Sciatic nerve (tissue), 2 donors: ENCODE measurements at regions not wholly inside any gene's neighbourhood (a gene's known extent, or its start where the extent isn't known, plus 50 kb on each side); places are given as distances from the start of the nearest gene placed in this dataset.

Experiments used
- ATAC-seq: fragments of 200-7000 bp; cut with Tn5 transposase; one replicate; pipeline ENCODE4 v1.9.1; 2020; ENCODE audit warnings: mild to moderate bottlenecking, moderate library complexity
- DNase-seq: peaks from one replicate; pipeline ENCODE4 v3.0.0-alpha.2; 2020; ENCODE audit warnings: low spot score
- intact Hi-C: fragments of 100-400 bp; cut with DNase I; formaldehyde crosslinking; loops from one replicate; pipeline ENCODE4 v1.14.2; 2022
- donor health status: DM: no; HTN: no; CAD: no.
- donor health status: DM: no; HTN: no; CAD: no.

DNA sequence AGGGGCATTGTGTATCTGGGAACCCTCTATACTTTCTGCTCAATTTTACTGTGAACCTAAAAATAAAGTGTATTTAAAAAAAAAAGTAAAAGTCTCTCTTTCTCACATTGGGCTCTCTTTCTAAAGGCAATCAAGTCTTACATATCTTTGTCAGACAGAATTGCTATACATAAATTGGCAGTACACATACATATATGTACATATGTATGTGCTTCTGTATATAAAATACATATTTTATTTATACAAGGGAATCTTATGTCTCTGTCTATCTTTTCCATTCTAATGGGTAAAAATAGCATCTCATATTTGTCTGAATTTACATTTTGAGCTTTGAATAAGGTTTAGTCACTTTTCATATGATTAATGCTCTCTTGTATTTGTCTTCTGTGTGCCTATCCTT lies 348.8 kb downstream of the SPATA31D1 start:
- no peak for ATAC-seq
- intact Hi-C loops, result no loop called here
- no peak for DNase-seq

GRCh38 chr9:82342046-82342445 lies 353.5 kb downstream of the SPATA31D1 start:
- intact Hi-C loops, result no loop called here
- ATAC-seq, result no peak
- DNase-seq, result no peak

DNA sequence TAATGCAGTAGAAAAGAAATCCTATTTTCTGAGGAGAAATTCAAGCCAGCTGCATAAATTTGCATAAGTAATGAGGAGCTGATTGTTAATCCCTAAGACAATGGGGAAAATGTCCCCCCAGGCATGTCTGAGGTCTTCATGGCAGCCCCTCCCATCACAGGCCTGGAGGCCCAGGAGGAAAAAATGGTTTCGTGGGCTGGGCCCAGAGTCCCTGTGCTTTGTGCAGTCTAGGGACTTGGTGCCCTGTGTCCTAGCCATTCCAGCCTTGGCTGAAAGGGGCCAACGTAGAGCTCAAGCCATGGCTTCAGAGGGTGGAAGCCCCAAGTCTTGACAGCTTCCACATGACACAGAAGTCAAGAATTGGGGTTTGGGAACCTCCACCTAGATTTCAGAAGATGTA lies 357.5 kb downstream of the SPATA31D1 start:
- DNase-seq, result no peak
- intact Hi-C loops, result no loop called here
- ATAC-seq, result no peak

- intact Hi-C loops, result no loop called here
- ATAC-seq (no peak), DNase-seq (no peak)
These were observed 365.2 kb downstream of the SPATA31D1 start for GRCh38 chr9:82353631-82354278.

DNA sequence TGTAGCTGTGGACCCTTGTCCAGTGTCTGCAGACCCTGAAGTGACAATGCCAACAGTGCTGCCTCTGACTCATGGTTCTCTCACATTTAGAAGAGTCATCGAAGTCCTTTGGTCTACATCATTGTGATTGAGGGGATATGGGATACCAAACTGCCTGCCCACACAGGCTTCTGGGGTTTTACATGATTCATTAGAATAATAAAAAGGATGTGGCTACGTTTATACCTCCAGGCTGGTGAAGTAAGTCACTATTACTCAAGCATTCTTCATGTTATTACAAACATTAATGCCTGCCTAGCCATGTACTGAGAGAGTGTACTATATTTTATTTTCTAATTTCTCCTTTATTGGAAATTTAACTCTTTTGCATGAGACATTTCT lies 365.7 kb downstream of the SPATA31D1 start:
- no peak for DNase-seq

DNA sequence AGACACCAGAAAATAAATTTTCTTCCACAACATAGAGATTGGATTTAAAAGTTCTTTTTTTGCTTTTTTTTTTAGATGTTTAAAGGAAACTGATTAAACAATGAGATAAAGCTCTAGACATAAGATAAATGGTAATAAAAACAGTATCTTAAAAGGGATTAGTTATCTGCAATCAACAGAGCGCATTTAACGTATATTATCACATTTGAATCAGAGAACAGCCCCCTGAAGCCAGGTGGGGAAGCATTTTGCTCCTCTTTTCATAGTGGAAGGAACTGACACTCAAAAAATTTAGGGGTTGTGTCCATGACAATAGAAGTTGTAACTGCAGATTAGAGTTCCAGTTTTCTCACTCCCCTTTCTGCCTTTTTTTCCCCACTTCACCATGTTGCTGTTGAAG lies 367.6 kb downstream of the SPATA31D1 start:
- ATAC-seq (no peak), DNase-seq (no peak)
- intact Hi-C loops, result no loop called here

More for the DNA sequence above, 365.7 kb downstream of the SPATA31D1 start:
- ATAC-seq, result no peak
- intact Hi-C loops, result no loop called here

GRCh38 chr9:82356871-82357270 lies 368.3 kb downstream of the SPATA31D1 start:
- no peak for ATAC-seq
- no peak for DNase-seq
- intact Hi-C loops, result no loop called here

GRCh38 chr9:82363198-82363597 lies 374.6 kb downstream of the SPATA31D1 start:
- ATAC-seq (no peak), DNase-seq (no peak)
- intact Hi-C loops, result no loop called here

DNA sequence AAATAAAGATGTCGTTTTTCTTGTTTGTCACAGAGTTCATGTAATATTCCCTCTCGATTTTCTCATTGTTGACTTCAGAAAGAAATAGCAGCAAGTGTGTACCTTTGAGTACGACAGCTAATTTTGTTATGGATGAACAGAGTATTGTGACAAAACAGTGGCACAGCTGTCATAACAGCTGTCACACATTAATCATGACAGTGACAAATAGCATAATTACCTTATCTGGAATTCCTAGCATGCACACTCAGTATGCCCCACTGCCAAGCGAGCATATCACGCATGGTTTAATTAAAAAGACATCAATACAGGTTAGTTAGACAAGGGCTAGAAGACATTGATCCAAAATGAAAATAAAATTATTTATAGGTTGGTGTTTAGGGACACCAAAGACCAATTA lies 375.1 kb downstream of the SPATA31D1 start:
- DNase-seq (no peak), ATAC-seq (no peak)
- intact Hi-C loops, result no loop called here

DNA sequence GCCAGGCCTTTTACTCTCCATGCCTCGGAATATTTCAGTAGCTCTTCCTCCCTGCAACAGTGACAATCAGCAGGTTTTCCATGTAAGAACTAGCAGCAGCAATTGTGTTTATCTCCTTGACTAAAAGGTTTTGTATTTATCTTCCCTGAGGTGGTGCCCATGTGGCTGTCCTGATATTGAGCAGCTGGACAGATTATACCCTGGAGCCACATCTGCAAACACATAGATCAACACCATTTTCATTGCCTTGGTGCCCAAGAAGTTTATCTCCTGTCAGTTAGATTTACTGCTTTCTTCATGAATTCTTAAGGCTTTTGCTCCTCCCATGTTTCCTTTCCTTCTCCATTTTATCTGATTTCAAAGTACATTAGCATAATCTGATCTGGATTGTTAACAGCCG lies 378.4 kb downstream of the SPATA31D1 start:
- intact Hi-C loops, result no loop called here
- no peak for ATAC-seq
- no peak for DNase-seq

- ATAC-seq, result no peak
- intact Hi-C loops, result no loop called here
- no peak for DNase-seq
These were observed 379.4 kb downstream of the SPATA31D1 start for GRCh38 chr9:82367929-82368328.

GRCh38 chr9:82369251-82369945 lies 380.8 kb downstream of the SPATA31D1 start:
- intact Hi-C loops, result no loop called here
- no peak for DNase-seq
- ATAC-seq, result no peak

GRCh38 chr9:82375041-82375440 lies 386.5 kb downstream of the SPATA31D1 start:
- intact Hi-C loops, result no loop called here
- ATAC-seq (no peak), DNase-seq (no peak)

DNA sequence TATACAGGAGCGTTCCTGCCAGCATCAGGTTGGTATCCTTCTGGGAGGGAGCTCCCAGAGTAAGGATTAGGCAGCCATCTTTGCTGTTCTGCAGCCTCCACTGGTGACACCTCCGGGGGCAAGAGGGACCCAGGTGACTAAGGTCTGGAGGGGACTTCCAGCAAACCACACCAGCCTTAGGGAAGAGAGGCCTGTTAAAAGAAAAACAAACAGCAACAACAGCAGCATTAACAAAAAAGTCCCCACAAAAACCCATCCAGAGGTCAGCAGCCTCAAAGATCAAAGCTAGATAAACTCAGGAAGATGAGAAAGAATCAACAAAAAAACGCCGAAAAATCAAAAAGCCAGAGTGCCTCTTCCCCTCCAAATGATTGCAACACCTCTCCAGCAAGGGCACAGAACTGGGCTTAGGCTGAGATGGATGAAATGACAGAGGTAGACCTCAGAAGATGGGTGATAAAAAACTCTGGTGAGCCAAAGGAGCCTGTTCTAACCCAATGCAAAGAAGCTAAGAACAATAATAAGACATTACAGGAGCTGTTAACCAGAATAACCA lies 388.2 kb downstream of the SPATA31D1 start:
- no peak for DNase-seq
- intact Hi-C loops, result no loop called here
- no peak for ATAC-seq

- intact Hi-C loops, result no loop called here
These were observed 394.5 kb downstream of the SPATA31D1 start for GRCh38 chr9:82382887-82383616.

DNA sequence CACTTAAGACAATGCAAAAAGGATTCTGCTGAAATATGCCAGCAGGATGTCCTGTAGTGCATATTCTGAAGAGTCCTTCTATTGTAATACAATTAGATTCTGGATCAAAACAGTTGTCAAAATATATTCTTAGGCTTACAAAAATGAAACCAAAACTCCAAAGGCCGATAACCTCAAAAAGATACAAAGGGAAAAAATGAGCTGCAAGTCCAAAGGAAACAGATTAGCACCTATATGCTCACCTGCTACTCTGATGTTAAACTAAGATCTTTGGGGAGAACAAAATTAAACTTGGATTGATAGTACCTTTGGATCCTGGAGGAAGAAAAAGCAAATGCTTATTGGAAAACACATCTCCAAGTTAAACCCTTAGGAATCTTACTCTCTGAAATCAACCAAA lies 397.1 kb downstream of the SPATA31D1 start:
- ATAC-seq (no peak), DNase-seq (no peak)
- intact Hi-C loops, result no loop called here

More at GRCh38 chr9:82382887-82383616, 394.5 kb downstream of the SPATA31D1 start:
- DNase-seq (no peak), ATAC-seq (no peak)

GRCh38 chr9:82397534-82397933 lies 409.0 kb downstream of the SPATA31D1 start:
- DNase-seq, result no peak
- ATAC-seq, result no peak
- intact Hi-C loops, result no loop called here

GRCh38 chr9:82404196-82404870 lies 415.8 kb downstream of the SPATA31D1 start:
- DNase-seq (no peak), ATAC-seq (no peak)
- intact Hi-C loops, result no loop called here

GRCh38 chr9:82404881-82405280 lies 416.3 kb downstream of the SPATA31D1 start:
- peak; percentile 67 for ATAC-seq
- no peak for DNase-seq
- intact Hi-C loops, result no loop called here
